GM18505 (cell line): ENCODE measurements at regions not wholly inside any gene's neighbourhood (a gene's known extent, or its start where the extent isn't known, plus 50 kb on each side); places are given as distances from the start of the nearest gene placed in this dataset.
A peak's percentile ranks its signal among the peaks of the same experiment; 100 is the strongest.

ENCODE experiments used
- ATAC-seq: cut with Tn5 transposase; IDR thresholded peaks from one replicate; pipeline ENCODE4 v1.9.1; 2021; ENCODE audit not compliant: unreplicated experiment
- POLR2A ChIP-seq: IDR thresholded peaks from 4 replicates; pipeline ENCODE4 v1.6.1; 2011; ENCODE audit warnings: borderline replicate concordance; ENCODE audit not compliant: insufficient read depth, insufficient read length; ENCODE audit errors: extremely low read depth

GRCh38 chr2:39508198-39508597 is 71.1 kb upstream of the MAP4K3 start:
- TF ChIP-seq POLR2A = no peak
- ATAC-seq = no peak

- TF ChIP-seq POLR2A = no peak
- no peak for ATAC-seq
These were observed 73.1 kb upstream of the MAP4K3 start for GRCh38 chr2:39510140-39510539.

GRCh38 chr2:39511219-39511604 is 74.1 kb upstream of the MAP4K3 start:
- no peak for TF ChIP-seq POLR2A
- ATAC-seq = no peak

GRCh38 chr2:39511605-39512433 is 74.7 kb upstream of the MAP4K3 start:
- no peak for ATAC-seq
- TF ChIP-seq POLR2A = no peak

- no peak for ATAC-seq
- TF ChIP-seq POLR2A = no peak
These were observed 75.4 kb upstream of the MAP4K3 start for GRCh38 chr2:39512434-39512935.

GRCh38 chr2:39512941-39513340 is 75.9 kb upstream of the MAP4K3 start:
- no peak for TF ChIP-seq POLR2A
- ATAC-seq = no peak

- ATAC-seq = peak; percentile 82
- TF ChIP-seq POLR2A = no peak
These were observed 76.6 kb upstream of the MAP4K3 start for GRCh38 chr2:39513641-39514094.

- TF ChIP-seq POLR2A = no peak
- ATAC-seq = no peak
These were observed 77.7 kb upstream of the MAP4K3 start for GRCh38 chr2:39514825-39515224.

GRCh38 chr2:39515273-39515896 is 78.3 kb upstream of the MAP4K3 start:
- TF ChIP-seq POLR2A = no peak
- ATAC-seq = no peak

GRCh38 chr2:39515897-39516346 is 78.8 kb upstream of the MAP4K3 start:
- ATAC-seq = no peak
- TF ChIP-seq POLR2A = no peak

GRCh38 chr2:39516347-39517101 is 79.4 kb upstream of the MAP4K3 start:
- no peak for ATAC-seq

GRCh38 chr2:39517102-39517436 is 80.0 kb upstream of the MAP4K3 start:
- TF ChIP-seq POLR2A = no peak
- no peak for ATAC-seq

More at GRCh38 chr2:39516347-39517101, 79.4 kb upstream of the MAP4K3 start:
- no peak for TF ChIP-seq POLR2A

GRCh38 chr2:39517622-39518021 is 80.5 kb upstream of the MAP4K3 start:
- ATAC-seq = no peak
- no peak for TF ChIP-seq POLR2A

GRCh38 chr2:39519886-39520285 is 82.8 kb upstream of the MAP4K3 start:
- no peak for TF ChIP-seq POLR2A

GRCh38 chr2:39521876-39522517 is 84.9 kb upstream of the MAP4K3 start:
- TF ChIP-seq POLR2A = no peak
- ATAC-seq = no peak

More at GRCh38 chr2:39519886-39520285, 82.8 kb upstream of the MAP4K3 start:
- ATAC-seq = no peak
